Calu3 (cell line): ENCODE measurements at regions not wholly inside any gene's neighbourhood (a gene's known extent, or its start where the extent isn't known, plus 50 kb on each side); places are given as distances from the start of the nearest gene placed in this dataset.

Experiments used
- BruUV-seq: library from RNA; stranded (reverse); fragments of 400-500 nt; replicated peaks from 2 replicates; lab custom pipeline; 2021; lab: Mats Ljungman, UMichigan
- CTCF ChIA-PET: fragments of 300-600 bp; sonication (Branson Sonifier 250); formaldehyde crosslinking; loops from one replicate; lab custom pipeline; 2022; ENCODE audit warnings: antibody characterized with exemption; lab: Charles Lee
- DNase-seq: peaks from one replicate; pipeline ENCODE4 v3.0.0; 2022
- H3K27ac Mint-ChIP-seq: one replicate; pipeline ENCODE4 v1.8.0; 2022; ENCODE audit warnings: mixed read lengths; ENCODE audit not compliant: unreplicated experiment
- H3K27me3 Mint-ChIP-seq: one replicate; pipeline ENCODE4 v1.8.0; 2022; ENCODE audit warnings: mixed read lengths; ENCODE audit not compliant: unreplicated experiment
- H3K36me3 Mint-ChIP-seq: one replicate; pipeline ENCODE4 v1.8.0; 2022; ENCODE audit warnings: mild to moderate bottlenecking, moderate library complexity, mixed read lengths; ENCODE audit not compliant: insufficient read depth, unreplicated experiment
- H3K4me1 Mint-ChIP-seq: one replicate; pipeline ENCODE4 v1.8.0; 2022; ENCODE audit warnings: mild to moderate bottlenecking, low read depth, mixed read lengths; ENCODE audit not compliant: unreplicated experiment
- H3K4me3 Mint-ChIP-seq: one replicate; pipeline ENCODE4 v1.8.0; 2022; ENCODE audit warnings: mild to moderate bottlenecking, low read depth, moderate library complexity, mixed read lengths; ENCODE audit not compliant: unreplicated experiment
- H3K9me3 Mint-ChIP-seq: one replicate; pipeline ENCODE4 v1.8.0; 2022; ENCODE audit warnings: low read depth, mixed read lengths; ENCODE audit not compliant: unreplicated experiment
- intact Hi-C: fragments of 100-400 bp; cut with micrococcal nuclease; formaldehyde crosslinking; loops from one replicate; pipeline ENCODE4 v1.10.0; 2022; ENCODE audit not compliant: unreplicated experiment
- TF ChIP-seq, protein P1 (sequence below): fragments of 200-600 bp; IDR thresholded peaks from one replicate; pipeline ENCODE4 v1.8.0; 2022; ENCODE audit warnings: antibody characterized with exemption; ENCODE audit not compliant: unreplicated experiment

DNA sequence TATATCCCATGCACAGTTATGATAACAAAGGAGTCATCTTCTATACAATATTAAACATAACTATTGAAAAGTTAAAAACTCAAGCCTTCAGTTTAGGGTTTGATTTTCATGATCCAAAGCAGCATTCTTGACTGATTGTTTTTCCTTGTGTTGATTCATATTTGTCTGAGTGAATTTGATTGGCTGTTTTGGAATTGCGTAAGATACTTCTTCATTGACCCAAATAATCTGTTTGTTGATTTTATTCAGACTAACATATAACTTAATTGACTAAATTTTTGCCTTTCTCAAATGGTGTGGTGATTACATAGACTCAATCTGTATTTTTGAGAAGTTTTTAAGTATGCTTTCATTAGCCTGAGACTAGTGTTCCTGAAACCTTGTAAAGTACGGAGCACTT lies 305.7 kb upstream of the TNP1 start:
- intact Hi-C loops, result loop anchor here (10.0 kb wide), 1 partner anchor 549 kb away; no protein-coding TSS in a partner anchor
- TF ChIP-seq, protein P1, sequence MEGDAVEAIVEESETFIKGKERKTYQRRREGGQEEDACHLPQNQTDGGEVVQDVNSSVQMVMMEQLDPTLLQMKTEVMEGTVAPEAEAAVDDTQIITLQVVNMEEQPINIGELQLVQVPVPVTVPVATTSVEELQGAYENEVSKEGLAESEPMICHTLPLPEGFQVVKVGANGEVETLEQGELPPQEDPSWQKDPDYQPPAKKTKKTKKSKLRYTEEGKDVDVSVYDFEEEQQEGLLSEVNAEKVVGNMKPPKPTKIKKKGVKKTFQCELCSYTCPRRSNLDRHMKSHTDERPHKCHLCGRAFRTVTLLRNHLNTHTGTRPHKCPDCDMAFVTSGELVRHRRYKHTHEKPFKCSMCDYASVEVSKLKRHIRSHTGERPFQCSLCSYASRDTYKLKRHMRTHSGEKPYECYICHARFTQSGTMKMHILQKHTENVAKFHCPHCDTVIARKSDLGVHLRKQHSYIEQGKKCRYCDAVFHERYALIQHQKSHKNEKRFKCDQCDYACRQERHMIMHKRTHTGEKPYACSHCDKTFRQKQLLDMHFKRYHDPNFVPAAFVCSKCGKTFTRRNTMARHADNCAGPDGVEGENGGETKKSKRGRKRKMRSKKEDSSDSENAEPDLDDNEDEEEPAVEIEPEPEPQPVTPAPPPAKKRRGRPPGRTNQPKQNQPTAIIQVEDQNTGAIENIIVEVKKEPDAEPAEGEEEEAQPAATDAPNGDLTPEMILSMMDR, result no peak
- BruUV-seq, result no TSS peak
- Mint-ChIP-seq H3K27ac (peak overlapping the region; percentile 47), H3K9me3 (peaks cover 1% of the 10 kb centered on the region), H3K4me3 (no peak overlapping the region), H3K4me1 (peaks cover 37% of the 10 kb centered on the region), H3K27me3 (no peaks in the 10 kb centered on the region), H3K36me3 (peaks cover 15% of the 10 kb centered on the region)
- CTCF ChIA-PET, result interaction anchor here (0.8 to 1.6 kb wide), 7 partner anchors 9 to 483 kb away, joined by 3 to 16 read pairs (median 7); no protein-coding TSS in a partner anchor
- no peak for DNase-seq

DNA sequence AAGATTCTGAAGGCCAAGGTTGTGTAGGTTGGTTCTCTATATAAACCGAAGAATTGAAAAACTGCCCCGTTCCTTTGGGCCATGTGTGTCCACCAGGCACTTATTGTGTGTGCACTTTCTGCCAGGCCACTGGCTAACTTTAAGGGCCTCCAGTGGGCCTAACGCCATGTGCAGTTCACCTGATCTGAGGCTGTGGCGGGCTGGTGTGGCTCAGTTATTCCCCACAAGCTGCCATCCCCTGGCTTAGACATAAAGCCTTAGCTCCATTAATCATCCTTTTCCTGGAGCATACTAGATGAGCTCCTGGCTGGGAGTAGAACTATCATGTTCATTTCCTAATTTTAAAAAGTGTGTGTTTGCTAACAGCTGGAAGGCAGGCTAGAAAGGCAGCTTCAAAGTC lies 304.1 kb upstream of the TNP1 start:
- TF ChIP-seq, protein P1, result no peak
- H3K9me3 Mint-ChIP-seq, result no peaks in the 10 kb centered on the region
- H3K27me3 Mint-ChIP-seq, result no peaks in the 10 kb centered on the region
- DNase-seq, result no peak
- peaks cover 20% of the 10 kb centered on the region for H3K36me3 Mint-ChIP-seq
- H3K4me1 Mint-ChIP-seq, result peaks cover 46% of the 10 kb centered on the region
- CTCF ChIA-PET, result no interaction called here
- H3K27ac Mint-ChIP-seq, result no peak overlapping the region
- no TSS peak for BruUV-seq
- no peak overlapping the region for H3K4me3 Mint-ChIP-seq
- intact Hi-C loops, result loop anchor here (2.0 to 10.0 kb wide), 4 partner anchors 58 to 551 kb away; no protein-coding TSS in a partner anchor

DNA sequence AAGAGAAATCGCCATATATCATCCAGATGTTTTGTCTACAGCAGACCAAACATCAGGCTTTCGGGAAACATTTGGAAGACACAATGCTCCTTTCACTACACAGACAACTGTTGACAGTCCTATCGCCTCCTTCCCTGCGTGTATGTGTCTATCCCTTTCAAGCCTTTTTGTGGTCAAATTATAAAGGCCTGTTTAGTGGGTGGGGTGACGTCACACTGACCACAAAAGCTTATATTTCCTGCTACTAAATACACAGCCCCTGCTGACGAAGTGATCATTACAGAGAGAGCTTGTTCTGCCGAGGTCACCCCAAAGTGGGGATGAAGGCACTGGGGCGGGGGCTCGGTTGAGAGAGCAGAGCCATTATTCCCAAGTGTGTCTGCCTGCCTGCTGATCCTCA lies 302.7 kb upstream of the TNP1 start:
- H3K4me1 Mint-ChIP-seq, result peaks cover 46% of the 10 kb centered on the region
- H3K9me3 Mint-ChIP-seq, result peaks cover 5% of the 10 kb centered on the region
- peak overlapping the region; percentile 90 for H3K27ac Mint-ChIP-seq
- H3K36me3 Mint-ChIP-seq, result peaks cover 20% of the 10 kb centered on the region
- TF ChIP-seq, protein P1, result no peak
- no TSS peak for BruUV-seq
- DNase-seq, result peak; percentile 86
- intact Hi-C loops, result loop anchor here (1.0 to 10.0 kb wide), 5 partner anchors 57 to 552 kb away; no protein-coding TSS in a partner anchor
- H3K4me3 Mint-ChIP-seq, result peak overlapping the region; percentile 19
- CTCF ChIA-PET, result interaction anchor here (0.8 to 1.9 kb wide), 8 partner anchors 14 to 464 kb away, joined by 3 to 7 read pairs (median 4); no protein-coding TSS in a partner anchor
- H3K27me3 Mint-ChIP-seq, result no peaks in the 10 kb centered on the region

DNA sequence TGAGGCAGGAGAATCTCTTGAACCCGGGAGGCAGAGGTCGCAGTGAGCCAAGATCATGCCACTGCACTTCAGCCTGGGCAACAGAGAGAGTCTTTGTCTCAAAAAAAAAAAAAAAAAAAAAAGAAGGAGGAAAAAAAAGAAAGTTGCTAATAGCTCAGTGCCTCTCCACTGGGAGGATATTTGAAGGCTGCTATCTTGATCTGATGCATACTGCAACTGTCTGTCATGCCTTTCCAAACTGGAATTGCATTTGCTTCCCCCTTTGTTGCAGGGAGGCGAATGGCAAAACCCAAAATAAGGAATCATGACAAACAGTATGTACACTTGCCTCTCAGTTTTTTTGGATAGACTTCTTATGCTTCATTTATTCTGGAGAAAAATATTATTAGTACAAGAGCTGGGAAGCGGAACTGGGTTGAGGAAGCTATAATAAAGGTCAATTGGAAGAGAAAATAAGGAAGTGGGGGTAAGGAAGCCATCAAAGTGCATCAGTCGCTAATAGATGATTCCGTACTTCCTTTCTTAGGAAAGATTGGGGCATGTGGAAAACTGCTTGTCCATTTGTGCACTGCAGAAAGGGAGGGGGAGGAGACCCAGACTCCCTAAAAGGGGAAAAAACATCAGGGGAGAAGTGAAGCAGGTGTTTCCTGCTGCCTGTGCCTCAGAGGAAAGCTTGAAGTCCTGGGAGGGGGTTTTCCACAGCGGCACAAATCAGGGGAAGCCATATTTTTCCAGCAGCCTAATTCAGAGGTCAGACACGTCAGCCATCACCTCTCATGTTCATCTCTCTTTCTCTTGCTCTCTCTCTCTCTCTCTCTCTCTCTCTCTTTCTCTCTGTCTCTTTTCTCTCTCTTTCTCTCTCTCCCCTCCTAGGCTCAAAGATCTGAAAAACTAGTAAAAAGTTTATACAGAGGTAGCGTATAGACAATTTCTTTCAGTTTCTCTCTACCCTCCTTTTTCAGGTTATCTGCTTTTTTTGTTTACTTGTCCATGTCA lies 301.4 kb upstream of the TNP1 start:
- Mint-ChIP-seq H3K36me3 (peaks cover 20% of the 10 kb centered on the region), H3K4me1 (peaks cover 41% of the 10 kb centered on the region), H3K27ac (peak overlapping the region; percentile 90), H3K9me3 (peaks cover 5% of the 10 kb centered on the region), H3K27me3 (no peaks in the 10 kb centered on the region), H3K4me3 (no peak overlapping the region)
- CTCF ChIA-PET, result interaction anchor here (0.6 to 1.9 kb wide), 10 partner anchors 14 to 489 kb away, joined by 3 to 8 read pairs (median 6); no protein-coding TSS in a partner anchor
- TF ChIP-seq, protein P1, result no peak
- no TSS peak for BruUV-seq
- DNase-seq, result no peak
- intact Hi-C loops, result loop anchor here (5.0 to 10.0 kb wide), 3 partner anchors 61 to 554 kb away; no protein-coding TSS in a partner anchor
